Right lobe of liver (tissue), 6 donors: ENCODE measurements at regions not wholly inside any gene's neighbourhood (a gene's known extent, or its start where the extent isn't known, plus 50 kb on each side); places are given as distances from the start of the nearest gene placed in this dataset.
"Not testable (repeated sequence)": the region's sequence is repeated elsewhere in the genome, so short reads cannot be mapped to it uniquely, and the experiment has no call there.

ENCODE experiments used
- ATAC-seq, 4 donors: fragments of 200-7000 bp; cut with Tn5 transposase; one replicate each; pipeline ENCODE4 v1.9.1; 2020; ENCODE audit warnings: mild to moderate bottlenecking in 4 of 4, moderate library complexity in 4 of 4
- DNase-seq, 3 donors: peaks; one replicate each; pipeline ENCODE4 v3.0.0-alpha.2; 2020
- H3K27ac ChIP-seq, 3 donors: fragments of 200-600 bp; one replicate each; pipeline ENCODE4 v1.8.0; 2022
- H3K27me3 ChIP-seq, 2 donors: fragments of 200-600 bp; one replicate each; pipeline ENCODE4 v1.8.0; 2022
- H3K36me3 ChIP-seq, 4 donors: fragments of 200-600 bp; sonication (generic) in 1 of 4; one replicate each; pipeline versions ENCODE4 v1.5.1 to v1.8.0; 2017 to 2022; ENCODE audit warnings: control low read depth in 1 of 4
- H3K4me1 ChIP-seq, 4 donors: fragments of 200-600 bp; sonication (generic) in 1 of 4; one replicate each; pipeline versions ENCODE4 v1.5.1 to v1.8.0; 2017 to 2022; ENCODE audit warnings: control low read depth in 1 of 4
- H3K4me3 ChIP-seq, 3 donors: fragments of 200-600 bp; one replicate each; pipeline ENCODE4 v1.8.0; 2022
- H3K9me3 ChIP-seq, 4 donors: fragments of 200-600 bp; sonication (generic) in 1 of 4; one replicate each; pipeline versions ENCODE4 v1.5.1 to v1.8.0; 2017 to 2022; ENCODE audit warnings: control low read depth in 1 of 4
- CTCF ChIP-seq, 4 donors: fragments of 200-600 bp in 3 of 4; fragments of 450-650 bp in 1 of 4; IDR thresholded peaks; one replicate each; pipeline versions ENCODE4 v1.5.1 to v1.8.0; 2016 to 2022; ENCODE audit warnings: antibody characterized with exemption in 4 of 4, mild to moderate bottlenecking in 2 of 4
- POLR2A ChIP-seq: fragments of 450-650 bp; IDR thresholded peaks from one replicate; pipeline ENCODE4 v1.6.1; 2017; ENCODE audit warnings: antibody characterized with exemption, mild to moderate bottlenecking
- WGBS: methylation state at CpG from one replicate; pipeline ENCODE4 v1.1.6; 2018; ENCODE audit warnings: low coverage, low lambda C conversion rate; ENCODE audit not compliant: insufficient coverage; ENCODE audit errors: missing lambda C conversion rate; 5-methylcytosine and 5-hydroxymethylcytosine counted together
- intact Hi-C, 2 donors: fragments of 100-400 bp; cut with DNase I; formaldehyde crosslinking; loops; one replicate each; pipeline versions ENCODE4 v1.11.2 to v1.14.1; 2022
- donor health status: DM: no; HTN: yes; CAD: no.
- donor health status: DM: no; HTN: no; CAD: no.
- donor health status: DM: no; HTN: no; CAD: no.
- donor health status: DM: no; HTN: yes; CAD: no.
- donor health status: DM: no; HTN: yes; CAD: no.

GRCh38 chr7:149670288-149670687 lies 103.1 kb downstream of the ZNF467 start:
- Histone ChIP-seq H3K27me3 (no peaks in the 10 kb centered on the region), H3K4me3 (no peak overlapping the region), H3K27ac (no peak overlapping the region), H3K4me1 (no peaks in the 10 kb centered on the region), H3K36me3 (no peaks in the 10 kb centered on the region), H3K9me3 (no peaks in the 10 kb centered on the region)
- no peak for TF ChIP-seq CTCF (IDR thresholded peaks at IDR 0.05)
- no peak for TF ChIP-seq POLR2A
- ATAC-seq (peak; percentile 52 to 68 (median 60)), DNase-seq (no peak)
- 8% methylated on average over 1 of the region's 1 CpG for WGBS
- intact Hi-C loops: loop anchor here (5.0 to 10.0 kb wide), 2 partner anchors 65 to 67 kb away; no protein-coding TSS in a partner anchor

GRCh38 chr7:149669121-149669818 lies 104.1 kb downstream of the ZNF467 start:
- TF ChIP-seq CTCF (IDR thresholded peaks at IDR 0.05) (peak; percentile 37 to 48 (median 41)), POLR2A (no peak)
- Histone ChIP-seq H3K36me3 (no peaks in the 10 kb centered on the region), H3K27ac (no peak overlapping the region), H3K4me1 (no peaks in the 10 kb centered on the region), H3K9me3 (no peaks in the 10 kb centered on the region), H3K27me3 (no peaks in the 10 kb centered on the region), H3K4me3 (no peak overlapping the region)
- no peak for DNase-seq
- ATAC-seq: peak in 3 of 4 donors; percentile 24 to 50 (median 43)
- 19% methylated on average over 7 of the region's 7 CpGs for WGBS
- intact Hi-C loops: no loop called here

GRCh38 chr7:149666360-149666945 lies 106.9 kb downstream of the ZNF467 start:
- no peak for TF ChIP-seq CTCF (IDR thresholded peaks at IDR 0.05)
- TF ChIP-seq POLR2A: no peak
- 71% methylated on average over 1 of the region's 1 CpG for whole genome bisulfite sequencing

GRCh38 chr7:149665618-149666017 lies 107.8 kb downstream of the ZNF467 start:
- DNase-seq, ATAC-seq, H3K36me3 ChIP-seq, H3K27ac ChIP-seq, intact Hi-C loops, H3K27me3 ChIP-seq, H3K9me3 ChIP-seq, H3K4me3 ChIP-seq, H3K4me1 ChIP-seq: not testable (repeated sequence)
- WGBS: 46% methylated on average over 2 of the region's 2 CpGs

More at GRCh38 chr7:149666360-149666945, 106.9 kb downstream of the ZNF467 start:
- no peaks in the 10 kb centered on the region for H3K36me3 ChIP-seq
- no peak overlapping the region for H3K27ac ChIP-seq
- no peak for ATAC-seq
- intact Hi-C loops: no loop called here
- no peak for DNase-seq
- H3K4me3 ChIP-seq: no peak overlapping the region
- H3K27me3 ChIP-seq: no peaks in the 10 kb centered on the region
- H3K9me3 ChIP-seq: no peaks in the 10 kb centered on the region
- H3K4me1 ChIP-seq: no peaks in the 10 kb centered on the region

GRCh38 chr7:149664666-149665065 lies 108.7 kb downstream of the ZNF467 start:
- Histone ChIP-seq H3K4me3 (no peak overlapping the region), H3K27me3 (no peaks in the 10 kb centered on the region), H3K36me3 (no peaks in the 10 kb centered on the region), H3K9me3 (no peaks in the 10 kb centered on the region), H3K4me1 (no peaks in the 10 kb centered on the region), H3K27ac (no peak overlapping the region)
- intact Hi-C loops: no loop called here
- no peak for DNase-seq
- no CpG with 5 or more reads among the region's 1 CpG for WGBS
- TF ChIP-seq CTCF (IDR thresholded peaks at IDR 0.05): no peak
- TF ChIP-seq POLR2A: no peak
- ATAC-seq: no peak
